Stimulated activated naive B cell treated with anti-CD40 and anti-IgM and Interleukin-4, amounts not matched to agents 10 μg/mL and 1 μg/mL and 100 μg/mL, for 72 hours (primary cell): ENCODE measurements at regions not wholly inside any gene's neighbourhood (a gene's known extent, or its start where the extent isn't known, plus 50 kb on each side); places are given as distances from the start of the nearest gene placed in this dataset.

ENCODE experiments used
- ATAC-seq, 2 donors: fragments of 150-1000 bp; cut with Tn5 transposase; replicated peaks; 2 replicates each; pipeline ENCODE4 v1.10.0; 2021; ENCODE audit warnings: moderate library complexity in 1 of 2
- DNase-seq: peaks from one replicate; pipeline ENCODE4 v3.0.0; 2021
- H3K27ac Mint-ChIP-seq: one replicate; pipeline ENCODE4 v1.8.0; 2022; ENCODE audit warnings: mild to moderate bottlenecking, mixed read lengths
- H3K27me3 Mint-ChIP-seq, 2 donors: one replicate each; pipeline ENCODE4 v1.8.0; 2022; ENCODE audit warnings: mixed read lengths in 2 of 2
- H3K36me3 Mint-ChIP-seq, 2 donors: one replicate each; pipeline ENCODE4 v1.8.0; 2022; ENCODE audit warnings: mixed read lengths in 2 of 2, mild to moderate bottlenecking in 1 of 2
- H3K4me1 Mint-ChIP-seq, 2 donors: one replicate each; pipeline ENCODE4 v1.8.0; 2022; ENCODE audit warnings: mixed read lengths in 2 of 2, mild to moderate bottlenecking in 1 of 2
- H3K4me3 Mint-ChIP-seq, 2 donors: one replicate each; pipeline ENCODE4 v1.8.0; 2022; ENCODE audit warnings: mild to moderate bottlenecking in 2 of 2, mixed read lengths in 2 of 2, moderate library complexity in 1 of 2
- H3K9me3 Mint-ChIP-seq, 2 donors: one replicate each; pipeline ENCODE4 v1.8.0; 2022; ENCODE audit warnings: mixed read lengths in 2 of 2, mild to moderate bottlenecking in 1 of 2

DNA sequence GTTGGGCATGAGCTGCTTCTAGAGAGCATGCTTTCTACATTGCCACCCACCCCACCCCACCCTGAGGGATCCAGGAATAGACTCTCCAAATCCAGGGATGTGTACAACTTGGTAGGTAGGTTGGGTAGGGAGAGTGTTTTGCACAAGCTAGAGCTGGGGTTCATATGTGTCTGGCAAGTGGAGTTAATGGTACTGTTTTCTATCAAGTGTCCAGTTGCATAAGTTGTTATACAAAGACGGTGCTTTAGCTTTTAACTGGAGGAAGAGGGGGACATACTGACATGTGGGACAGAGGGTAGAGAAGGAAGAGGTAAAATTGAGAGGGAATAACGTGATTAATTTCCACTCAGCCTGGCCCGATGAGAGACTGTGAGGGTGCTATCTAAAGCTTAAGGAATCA lies 51.0 kb upstream of the TNC start:
- H3K9me3 Mint-ChIP-seq, result peaks cover 0 to 3% of the 10 kb centered on the region in 2 donors
- ATAC-seq (no peak), DNase-seq (no peak)
- no peak overlapping the region for H3K4me3 Mint-ChIP-seq
- H3K27me3 Mint-ChIP-seq, result peaks cover 11 to 18% of the 10 kb centered on the region in 2 donors
- no peaks in the 10 kb centered on the region for H3K36me3 Mint-ChIP-seq
- no peaks in the 10 kb centered on the region for H3K4me1 Mint-ChIP-seq
- no peak overlapping the region for H3K27ac Mint-ChIP-seq

DNA sequence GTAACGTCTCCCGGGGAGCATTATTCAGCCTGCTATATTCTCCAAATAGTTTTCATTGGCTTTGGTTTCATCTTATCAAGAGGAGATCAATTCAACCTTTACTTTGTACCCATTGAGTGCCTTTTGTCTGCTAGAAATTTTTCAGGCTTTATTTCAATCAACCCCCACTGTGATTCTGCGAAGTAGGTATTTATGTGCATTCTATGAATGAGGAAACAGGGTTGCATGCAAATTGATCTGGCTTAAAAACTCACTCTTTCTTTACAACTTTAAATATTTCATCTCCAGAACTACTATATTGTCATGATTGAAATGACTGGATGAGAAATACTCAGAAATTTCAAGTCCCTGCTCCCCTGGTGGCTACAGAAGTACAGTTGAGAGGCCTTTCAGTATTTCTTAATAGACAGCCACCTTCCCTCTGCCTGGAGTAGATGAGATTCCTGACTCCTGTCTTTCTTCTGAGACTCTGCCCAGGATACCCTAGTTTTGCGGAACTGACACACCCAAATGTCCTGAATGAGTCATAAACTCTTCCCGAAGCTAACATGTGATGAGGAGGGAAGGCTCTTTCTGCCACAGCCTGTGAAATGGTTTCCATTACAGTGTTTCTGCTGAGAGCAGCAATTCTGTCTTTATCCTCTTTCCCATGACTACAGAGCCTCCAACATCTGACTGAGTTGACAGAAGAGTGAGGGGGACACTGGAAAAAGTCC lies 52.6 kb upstream of the TNC start:
- Mint-ChIP-seq H3K36me3 (no peaks in the 10 kb centered on the region), H3K27me3 (peaks cover 6 to 18% of the 10 kb centered on the region in 2 donors), H3K4me1 (no peaks in the 10 kb centered on the region), H3K4me3 (no peak overlapping the region), H3K27ac (no peak overlapping the region), H3K9me3 (peaks cover 0 to 3% of the 10 kb centered on the region in 2 donors)
- ATAC-seq (no peak), DNase-seq (no peak)

DNA sequence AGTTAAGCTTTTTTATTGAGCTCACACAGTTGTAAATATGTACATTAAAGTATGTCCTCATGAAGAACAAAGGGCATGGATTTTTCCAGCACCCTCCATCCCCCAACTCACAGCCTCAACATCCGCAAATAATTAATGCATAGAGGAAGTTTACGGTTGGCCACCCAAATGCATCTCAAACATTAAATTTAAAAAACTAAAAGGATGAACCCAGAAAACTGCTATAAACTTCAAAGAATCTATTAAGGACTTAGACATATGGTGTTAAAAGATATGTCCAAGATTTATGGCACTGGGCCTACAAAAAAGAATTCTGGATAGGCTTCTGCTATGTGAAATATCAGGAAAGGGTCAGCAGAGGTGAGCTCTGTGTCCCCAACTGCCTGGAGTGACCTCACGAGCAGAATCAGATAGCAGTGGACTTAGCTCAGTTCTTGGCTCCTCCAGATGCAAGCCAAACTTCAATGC lies 54.0 kb upstream of the TNC start:
- ATAC-seq (no peak), DNase-seq (no peak)
- Mint-ChIP-seq H3K27me3 (peaks cover 6 to 10% of the 10 kb centered on the region in 2 donors), H3K4me3 (no peak overlapping the region), H3K4me1 (no peaks in the 10 kb centered on the region), H3K36me3 (no peaks in the 10 kb centered on the region), H3K9me3 (no peaks in the 10 kb centered on the region), H3K27ac (no peak overlapping the region)

DNA sequence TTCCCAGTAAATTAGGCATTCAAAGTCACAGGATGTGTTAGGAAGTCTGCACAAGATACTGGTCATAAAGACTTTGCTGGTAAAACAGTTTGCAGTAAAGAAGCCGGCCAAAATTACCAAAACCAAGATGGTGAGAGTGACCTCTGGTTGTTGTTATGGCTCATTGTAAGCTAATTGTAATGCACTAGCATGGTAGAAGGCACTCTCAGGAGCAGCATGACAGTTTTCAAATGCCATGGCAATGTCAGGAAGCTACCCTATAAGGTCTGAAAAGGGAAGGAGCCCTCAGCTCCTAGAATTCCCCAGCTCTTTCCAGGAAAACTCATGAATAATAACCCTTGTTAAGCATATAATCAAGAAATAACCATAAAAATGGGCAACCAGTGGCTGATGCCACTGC lies 64.3 kb upstream of the TNC start:
- H3K27me3 Mint-ChIP-seq, result no peaks in the 10 kb centered on the region
- no peak overlapping the region for H3K4me3 Mint-ChIP-seq
- H3K4me1 Mint-ChIP-seq, result no peaks in the 10 kb centered on the region
- DNase-seq (no peak), ATAC-seq (no peak)
- no peak overlapping the region for H3K27ac Mint-ChIP-seq
- no peaks in the 10 kb centered on the region for H3K9me3 Mint-ChIP-seq
- no peaks in the 10 kb centered on the region for H3K36me3 Mint-ChIP-seq

DNA sequence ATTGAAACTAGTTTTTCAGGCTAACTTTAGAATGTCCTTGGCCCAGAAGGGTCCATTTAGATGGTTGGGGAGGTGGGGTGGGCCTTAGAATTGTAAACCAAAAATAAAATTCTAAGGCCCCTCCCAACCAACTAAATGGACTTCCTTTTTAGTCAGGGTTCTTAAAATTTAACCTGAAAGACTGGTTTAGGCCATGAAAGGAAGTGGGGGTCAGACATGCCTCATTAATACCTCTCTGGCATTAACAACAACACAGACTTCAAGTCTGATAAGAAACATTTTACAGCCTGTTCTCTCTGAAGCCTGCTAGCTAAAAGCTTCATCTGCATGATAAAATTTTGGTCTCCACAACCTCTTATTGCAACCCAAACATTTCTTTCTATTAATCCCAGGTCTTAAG lies 65.5 kb upstream of the TNC start:
- Mint-ChIP-seq H3K27ac (no peak overlapping the region), H3K4me1 (no peaks in the 10 kb centered on the region)

DNA sequence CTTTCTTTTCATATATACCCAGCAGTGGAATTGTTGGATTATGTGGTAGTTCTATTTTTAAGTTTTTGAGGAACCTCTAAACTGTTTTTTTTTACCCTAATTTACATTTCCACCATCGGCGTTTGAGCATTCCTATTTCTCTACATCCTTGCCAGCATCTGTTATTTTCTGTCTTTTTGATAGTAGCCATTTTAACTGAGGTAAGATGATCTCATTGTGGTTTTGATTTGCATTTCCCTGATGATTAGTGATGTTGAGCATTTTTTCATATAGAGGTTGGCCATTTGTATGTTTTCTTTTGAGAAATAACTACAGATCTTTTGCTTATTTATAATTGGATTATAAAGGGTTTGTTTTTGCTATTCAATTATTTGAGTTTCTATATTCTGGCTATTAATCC lies 71.7 kb upstream of the TNC start:
- Mint-ChIP-seq H3K27me3 (peaks cover 6 to 8% of the 10 kb centered on the region in 2 donors), H3K27ac (no peak overlapping the region), H3K36me3 (no peaks in the 10 kb centered on the region), H3K4me1 (peaks cover 6 to 12% of the 10 kb centered on the region in 2 donors), H3K9me3 (peaks cover 0 to 6% of the 10 kb centered on the region in 2 donors), H3K4me3 (no peak overlapping the region)
- DNase-seq, result no peak
- ATAC-seq, result no peak

More for the DNA sequence above, 65.5 kb upstream of the TNC start:
- Mint-ChIP-seq H3K9me3 (no peaks in the 10 kb centered on the region), H3K36me3 (no peaks in the 10 kb centered on the region), H3K27me3 (no peaks in the 10 kb centered on the region), H3K4me3 (no peak overlapping the region)
- ATAC-seq, result no peak
- no peak for DNase-seq

DNA sequence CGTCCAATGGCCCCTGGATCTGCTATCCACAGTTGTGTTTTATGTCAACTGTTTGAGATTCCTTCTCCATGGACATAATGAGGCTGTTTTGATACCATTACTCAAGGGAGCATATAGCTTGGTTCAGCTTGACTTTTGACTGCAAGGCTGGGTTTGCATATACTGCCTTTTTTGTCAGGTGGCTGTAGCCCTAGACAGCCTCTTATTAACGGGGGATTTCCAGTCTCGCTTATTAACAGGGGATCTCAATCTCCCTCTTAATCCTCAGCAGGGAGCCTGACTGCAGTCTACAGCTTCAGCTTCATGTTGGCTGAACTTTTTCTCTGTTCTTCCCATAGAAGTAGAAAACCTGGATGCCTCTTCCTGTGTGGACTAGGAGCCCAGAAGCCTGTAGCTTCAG lies 73.7 kb upstream of the TNC start:
- H3K9me3 Mint-ChIP-seq, result peaks cover 0 to 9% of the 10 kb centered on the region in 2 donors
- ATAC-seq, result peak in 1 of 2 donors; percentile 24
- no peaks in the 10 kb centered on the region for H3K36me3 Mint-ChIP-seq
- H3K27ac Mint-ChIP-seq, result no peak overlapping the region
- H3K4me1 Mint-ChIP-seq, result peaks cover 6 to 12% of the 10 kb centered on the region in 2 donors
- DNase-seq, result no peak
- H3K27me3 Mint-ChIP-seq, result peaks cover 6 to 8% of the 10 kb centered on the region in 2 donors
- no peak overlapping the region for H3K4me3 Mint-ChIP-seq

DNA sequence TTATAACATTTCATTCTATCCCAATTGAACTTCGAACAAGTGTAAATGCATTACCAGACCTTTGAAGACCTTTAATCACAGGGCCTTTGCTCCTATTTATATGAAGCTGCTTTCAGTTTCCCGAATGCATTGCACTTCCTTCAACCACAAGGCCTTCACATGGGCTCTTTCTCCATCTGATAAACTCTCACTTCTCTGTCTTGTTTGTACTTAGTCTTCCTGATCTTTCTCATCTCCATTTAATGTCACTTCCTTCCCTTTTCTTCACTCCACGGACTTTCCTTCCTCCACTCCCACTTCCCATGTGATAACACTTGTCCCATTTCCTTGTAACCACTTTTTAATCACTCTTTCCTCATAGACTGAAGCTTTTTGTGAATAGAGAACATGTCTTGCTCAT lies 74.3 kb upstream of the TNC start:
- Mint-ChIP-seq H3K27ac (no peak overlapping the region), H3K4me3 (no peak overlapping the region), H3K4me1 (peaks cover 6 to 12% of the 10 kb centered on the region in 2 donors), H3K36me3 (no peaks in the 10 kb centered on the region), H3K27me3 (peaks cover 6 to 8% of the 10 kb centered on the region in 2 donors), H3K9me3 (peaks cover 0 to 9% of the 10 kb centered on the region in 2 donors)
- no peak for DNase-seq
- ATAC-seq, result peak; percentile 65 to 68

DNA sequence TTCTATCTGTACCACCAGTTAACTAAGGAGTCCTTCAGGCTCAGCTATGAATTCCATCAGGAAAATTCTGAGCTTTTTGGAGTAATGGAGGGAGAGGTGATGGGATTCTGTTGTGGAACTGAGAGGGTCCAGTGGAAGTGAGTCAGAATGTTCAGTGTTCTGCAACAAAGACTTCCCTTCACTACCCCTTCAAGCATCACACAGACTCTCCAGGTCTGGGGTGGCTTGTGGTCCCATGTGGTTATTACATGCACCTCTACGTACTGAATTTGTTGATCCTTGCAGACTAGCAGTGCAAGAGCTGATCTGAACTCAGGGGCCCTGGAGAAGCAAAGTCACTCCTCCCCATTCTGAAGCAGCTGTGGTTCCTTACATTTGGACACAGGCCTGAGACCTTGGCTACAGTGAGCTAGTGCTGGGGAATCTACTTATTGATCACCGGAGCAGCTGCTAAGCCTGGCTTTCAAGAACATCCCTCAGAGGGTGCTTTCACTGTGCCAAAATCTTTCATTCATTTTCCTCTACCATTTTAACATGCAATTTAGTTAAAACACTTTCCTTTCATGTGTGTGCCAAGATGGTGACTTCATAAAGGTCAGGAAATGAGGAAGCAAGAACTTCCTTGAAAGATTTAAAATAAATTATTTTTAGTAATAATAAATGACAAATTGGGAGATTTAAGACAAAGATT lies 75.0 kb upstream of the TNC start:
- H3K27me3 Mint-ChIP-seq, result peaks cover 6 to 8% of the 10 kb centered on the region in 2 donors
- ATAC-seq, result peak; percentile 58 to 87
- no peak overlapping the region for H3K4me3 Mint-ChIP-seq
- no peak for DNase-seq
- peaks cover 0 to 9% of the 10 kb centered on the region in 2 donors for H3K9me3 Mint-ChIP-seq
- H3K36me3 Mint-ChIP-seq, result no peaks in the 10 kb centered on the region
- peaks cover 6 to 12% of the 10 kb centered on the region in 2 donors for H3K4me1 Mint-ChIP-seq
- no peak overlapping the region for H3K27ac Mint-ChIP-seq

DNA sequence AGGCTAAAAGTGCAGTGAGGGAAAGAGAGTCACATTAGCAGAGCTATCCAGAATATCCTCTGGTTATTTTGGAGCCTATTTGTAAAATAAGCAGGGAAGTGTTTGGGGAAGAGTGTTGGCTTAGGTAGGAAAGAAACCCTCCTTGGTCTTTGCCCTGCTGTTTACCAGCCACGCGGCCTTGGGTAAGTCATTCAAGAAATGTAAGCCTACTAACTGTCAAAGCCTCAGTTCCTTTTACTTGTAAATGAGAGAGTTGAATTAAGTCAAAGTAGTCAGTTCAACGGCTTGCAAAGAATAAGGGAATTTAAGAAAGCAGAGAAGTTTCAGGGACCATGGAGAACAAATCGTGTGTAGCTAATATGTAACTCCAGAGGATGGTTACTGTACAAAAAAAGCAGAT lies 75.8 kb upstream of the TNC start:
- H3K36me3 Mint-ChIP-seq, result no peaks in the 10 kb centered on the region
- peaks cover 6 to 12% of the 10 kb centered on the region in 2 donors for H3K4me1 Mint-ChIP-seq
- no peak for DNase-seq
- H3K9me3 Mint-ChIP-seq, result peaks cover 0 to 9% of the 10 kb centered on the region in 2 donors
- H3K27me3 Mint-ChIP-seq, result peaks cover 6 to 8% of the 10 kb centered on the region in 2 donors
- no peak for ATAC-seq
- no peak overlapping the region for H3K27ac Mint-ChIP-seq
- H3K4me3 Mint-ChIP-seq, result no peak overlapping the region

DNA sequence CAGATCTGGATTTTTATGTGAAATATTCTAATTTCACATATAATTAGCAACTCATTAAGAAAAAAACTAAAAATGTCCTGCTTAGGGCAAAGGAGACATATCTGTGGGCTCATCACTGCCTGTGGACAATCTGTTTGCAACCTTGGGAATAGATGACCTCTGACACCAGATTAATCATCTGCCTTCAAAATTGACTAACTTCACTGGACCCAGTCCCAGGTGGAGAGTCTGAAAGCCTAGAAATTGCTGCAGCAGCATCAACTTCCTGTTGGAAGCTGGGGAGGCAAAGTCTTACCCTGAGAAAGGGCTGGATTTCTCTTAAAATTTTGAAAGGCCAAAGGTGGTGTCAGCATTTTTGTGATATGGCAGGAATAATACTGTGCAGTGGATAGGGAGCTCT lies 76.3 kb upstream of the TNC start:
- Mint-ChIP-seq H3K27ac (no peak overlapping the region), H3K4me1 (peaks cover 6 to 12% of the 10 kb centered on the region in 2 donors), H3K27me3 (peaks cover 8% of the 10 kb centered on the region in 2 donors), H3K4me3 (no peak overlapping the region), H3K9me3 (peaks cover 0 to 9% of the 10 kb centered on the region in 2 donors), H3K36me3 (no peaks in the 10 kb centered on the region)
- DNase-seq (no peak), ATAC-seq (no peak)

DNA sequence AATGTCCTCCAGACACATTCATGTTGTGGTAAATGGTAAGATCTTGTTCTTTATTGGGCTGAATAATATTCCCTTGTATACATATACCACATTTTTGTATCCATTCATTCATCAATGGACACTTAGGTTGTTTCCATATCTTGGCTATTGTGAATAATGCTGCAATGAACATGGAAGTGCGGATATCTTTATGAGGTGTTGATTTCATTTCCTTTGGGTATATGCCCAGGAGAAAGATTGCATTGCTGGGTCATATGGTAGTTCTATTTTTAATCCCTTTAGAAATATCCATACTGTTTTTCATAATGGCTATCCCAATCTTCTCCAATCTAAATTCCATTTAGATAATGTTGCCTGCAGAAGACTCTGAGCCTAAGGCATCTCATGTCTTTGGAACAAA lies 78.0 kb upstream of the TNC start:
- peaks cover 8 to 19% of the 10 kb centered on the region in 2 donors for H3K27me3 Mint-ChIP-seq
- peaks cover 0 to 5% of the 10 kb centered on the region in 2 donors for H3K9me3 Mint-ChIP-seq
- ATAC-seq, result no peak
- H3K27ac Mint-ChIP-seq, result no peak overlapping the region
- H3K4me1 Mint-ChIP-seq, result peaks cover 6 to 12% of the 10 kb centered on the region in 2 donors
- no peak for DNase-seq
- no peaks in the 10 kb centered on the region for H3K36me3 Mint-ChIP-seq
- no peak overlapping the region for H3K4me3 Mint-ChIP-seq

DNA sequence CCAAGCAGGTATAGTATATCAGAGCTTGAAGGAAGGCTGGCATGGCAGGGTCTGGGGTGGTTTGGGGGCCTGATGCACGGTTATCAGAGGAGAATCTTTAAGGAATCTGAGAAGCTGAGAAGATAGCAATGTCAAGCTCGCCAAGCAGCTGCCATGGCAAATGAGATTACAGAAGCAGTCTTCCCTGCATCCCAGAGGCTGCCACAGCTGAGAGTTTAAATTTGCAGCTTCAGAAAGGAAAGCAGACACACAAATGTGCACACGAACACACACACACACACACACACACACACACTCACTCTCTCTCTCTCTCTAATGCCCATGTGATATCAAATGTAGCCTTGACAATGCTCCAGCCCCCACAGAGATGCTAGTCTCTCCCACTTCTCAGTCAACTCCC lies 79.0 kb upstream of the TNC start:
- Mint-ChIP-seq H3K27me3 (peaks cover 10 to 19% of the 10 kb centered on the region in 2 donors), H3K9me3 (peaks cover 0 to 4% of the 10 kb centered on the region in 2 donors), H3K27ac (no peak overlapping the region), H3K4me1 (peaks cover 6 to 10% of the 10 kb centered on the region in 2 donors), H3K4me3 (no peak overlapping the region), H3K36me3 (no peaks in the 10 kb centered on the region)
- ATAC-seq (no peak), DNase-seq (no peak)

DNA sequence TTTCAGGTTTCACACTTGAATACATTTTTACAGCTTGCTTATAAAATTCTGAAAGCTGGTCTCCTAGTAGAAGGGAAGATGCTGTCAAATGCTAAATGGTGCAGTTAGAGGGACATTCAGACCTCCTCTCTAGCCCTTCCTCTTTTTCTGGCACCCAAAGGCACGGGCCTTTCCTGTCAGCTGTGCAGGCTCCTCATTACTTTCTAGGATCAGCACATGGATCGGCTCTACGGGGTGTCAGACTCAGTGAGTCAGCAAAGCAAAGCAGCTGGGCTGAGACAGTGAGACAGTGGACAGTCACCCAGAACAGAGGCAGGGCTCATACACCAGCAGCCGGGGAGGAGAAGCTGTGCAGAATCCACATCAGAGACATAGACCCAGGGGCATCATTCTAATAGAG lies 80.0 kb upstream of the TNC start:
- Mint-ChIP-seq H3K27me3 (peaks cover 10 to 22% of the 10 kb centered on the region in 2 donors), H3K4me1 (peaks cover 0 to 2% of the 10 kb centered on the region in 2 donors), H3K9me3 (peaks cover 0 to 4% of the 10 kb centered on the region in 2 donors), H3K27ac (no peak overlapping the region), H3K4me3 (no peak overlapping the region), H3K36me3 (no peaks in the 10 kb centered on the region)
- ATAC-seq (no peak), DNase-seq (no peak)
